Islet of Langerhans (tissue), 1 donor: ENCODE measurements at regions not wholly inside any gene's neighbourhood (a gene's known extent, or its start where the extent isn't known, plus 50 kb on each side); places are given as distances from the start of the nearest gene placed in this dataset.
A peak's percentile ranks its signal among the peaks of the same experiment; 100 is the strongest.

Experiments
- FAIRE-seq: peaks from one replicate; lab custom pipeline; 2011; peaks lifted over from hg19 to GRCh38; lab: Jason Lieb, UNC

DNA sequence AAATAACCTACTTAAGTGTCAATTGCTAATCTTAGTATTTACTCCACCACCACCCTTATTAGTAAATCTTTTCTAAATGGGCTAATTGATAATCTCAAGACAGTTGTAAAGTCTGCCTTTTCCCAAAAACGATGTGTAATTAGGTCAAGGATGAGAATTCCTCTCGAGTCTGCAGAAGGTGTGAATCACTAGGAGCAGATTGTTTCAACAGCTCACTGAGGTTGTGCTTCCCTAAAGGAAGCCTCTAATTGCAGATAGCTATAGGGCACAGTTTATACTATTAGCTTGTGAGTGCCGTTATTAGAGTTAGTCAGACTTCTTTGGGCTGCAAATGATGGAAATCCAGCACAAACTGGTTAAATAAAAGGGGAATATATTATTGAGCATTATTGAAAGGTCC lies 84.9 kb downstream of the C11orf91 start:
- no peak for FAIRE-seq

DNA sequence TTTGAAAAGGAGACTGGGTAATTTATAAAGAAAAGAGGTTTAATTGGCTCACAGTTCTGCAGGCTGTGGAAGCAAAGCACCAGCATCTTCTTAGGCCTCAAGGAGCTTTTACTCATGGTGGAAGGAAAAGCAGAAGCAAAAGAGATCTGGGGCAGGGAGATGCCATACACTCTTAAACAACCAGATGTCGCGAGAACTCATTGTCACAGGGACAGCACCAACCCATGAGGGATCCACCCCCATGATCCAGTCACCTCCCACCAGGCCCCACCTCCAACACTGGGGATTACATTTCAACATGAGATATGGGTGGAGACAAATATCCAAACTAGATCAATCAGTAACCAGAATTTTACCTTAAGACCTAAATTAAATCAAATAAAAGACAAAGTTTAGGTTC lies 87.2 kb downstream of the C11orf91 start:
- no peak for FAIRE-seq

DNA sequence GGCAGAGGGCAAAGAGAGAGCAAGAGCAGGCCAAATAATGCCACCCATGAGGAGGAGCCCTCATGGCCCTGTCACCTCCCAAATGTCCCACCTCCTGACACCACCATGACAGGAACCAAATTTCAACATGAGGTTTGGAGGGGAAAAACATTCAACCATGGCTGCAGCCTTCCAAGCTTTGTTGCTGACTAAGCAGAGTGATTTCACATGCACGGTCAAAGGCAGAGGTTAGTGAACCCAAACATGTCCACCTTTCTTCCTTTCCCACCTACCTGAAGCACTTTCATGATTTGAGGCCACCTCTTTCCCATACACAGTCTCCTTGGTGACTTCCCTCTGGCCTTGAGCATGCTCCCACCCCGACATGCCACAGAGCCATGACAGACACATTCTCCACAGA lies 89.7 kb downstream of the C11orf91 start:
- no peak for FAIRE-seq

DNA sequence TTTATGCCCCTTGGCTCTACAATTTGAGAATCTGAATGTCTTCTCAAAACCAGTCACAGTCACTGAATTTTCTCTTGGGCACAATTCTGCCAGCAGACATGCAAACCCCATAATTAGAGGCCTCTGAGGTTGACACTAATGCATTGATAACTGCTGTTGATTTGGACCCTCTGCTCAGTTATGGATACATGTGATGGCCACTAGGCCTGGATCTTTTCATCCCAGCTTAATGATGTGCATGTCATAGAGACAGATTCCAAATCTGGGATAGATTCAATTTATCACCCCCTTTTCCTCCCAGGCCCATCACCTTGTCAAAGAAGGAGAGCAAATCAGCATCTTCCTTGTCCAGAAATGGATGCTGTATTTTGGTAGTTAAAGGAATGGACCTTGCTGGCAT lies 92.2 kb downstream of the C11orf91 start:
- FAIRE-seq = no peak

DNA sequence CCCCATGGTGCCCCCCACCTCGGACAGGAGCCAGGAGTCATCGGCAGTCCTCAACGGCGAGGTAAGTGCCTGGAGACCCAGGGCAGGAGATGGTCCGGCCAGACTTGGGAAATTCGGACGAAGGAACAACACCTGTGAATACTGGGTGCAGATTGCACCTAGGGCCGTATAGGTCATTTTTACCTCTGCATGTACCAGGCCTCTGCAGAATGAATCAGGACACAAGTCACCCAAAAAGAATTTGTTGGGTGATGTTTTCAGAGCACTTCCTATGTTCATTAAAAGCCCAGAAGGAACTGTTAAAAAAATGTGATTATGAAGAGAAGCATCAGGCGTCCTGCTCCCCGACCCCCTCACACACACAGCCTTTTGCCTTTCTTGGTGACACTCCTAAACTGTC lies 93.9 kb downstream of the C11orf91 start:
- no peak for FAIRE-seq

DNA sequence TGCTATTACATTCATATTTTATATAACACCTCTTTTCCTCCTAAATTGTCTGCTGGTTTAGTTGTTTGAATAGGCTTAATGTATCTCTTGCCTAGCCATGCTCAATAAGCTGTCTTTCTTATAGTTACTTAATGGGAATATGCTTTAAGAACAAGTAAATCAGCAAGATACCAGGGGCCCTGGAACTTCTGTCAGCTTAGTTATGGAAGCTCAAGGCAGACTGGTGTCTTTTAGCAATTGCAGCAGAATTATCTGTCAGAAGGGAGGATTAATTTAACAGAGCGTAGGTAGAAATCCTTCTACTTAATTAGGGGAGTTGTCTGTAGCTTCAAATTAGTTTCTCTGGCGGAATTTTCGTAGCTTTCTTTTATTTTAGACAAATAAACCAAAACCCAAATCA lies 94.9 kb downstream of the C11orf91 start:
- FAIRE-seq = no peak

DNA sequence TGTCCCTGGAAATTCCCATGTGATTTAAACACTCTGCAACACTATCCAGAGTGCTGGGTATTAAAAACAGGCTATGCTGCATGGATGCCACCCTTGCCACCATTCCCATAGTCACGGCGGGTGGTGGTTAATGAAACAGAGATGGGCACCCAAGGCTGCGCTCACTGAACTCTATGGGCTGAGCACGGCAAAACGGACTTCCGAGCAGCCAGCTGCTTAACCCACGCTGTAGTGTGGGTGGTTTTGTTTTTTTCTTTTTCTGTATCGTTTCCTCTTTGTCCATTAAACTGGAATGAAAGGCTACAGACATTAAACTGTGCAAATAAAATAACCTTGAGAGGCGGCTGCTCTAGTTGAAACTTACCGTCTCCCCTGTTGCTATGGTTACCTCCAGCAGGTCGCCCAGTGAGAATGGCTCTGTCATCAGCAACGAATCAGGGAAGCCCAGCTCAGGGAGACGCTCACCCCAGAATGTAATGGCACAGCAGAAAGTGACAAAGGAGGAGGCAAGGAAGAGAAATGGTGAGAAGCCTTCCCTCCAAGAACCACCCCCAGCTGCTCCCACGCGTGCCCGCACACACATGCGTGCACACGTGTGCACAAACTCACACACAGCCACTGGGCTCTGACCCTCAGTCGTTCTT lies 102.1 kb downstream of the C11orf91 start:
- FAIRE-seq = peak; percentile 95

DNA sequence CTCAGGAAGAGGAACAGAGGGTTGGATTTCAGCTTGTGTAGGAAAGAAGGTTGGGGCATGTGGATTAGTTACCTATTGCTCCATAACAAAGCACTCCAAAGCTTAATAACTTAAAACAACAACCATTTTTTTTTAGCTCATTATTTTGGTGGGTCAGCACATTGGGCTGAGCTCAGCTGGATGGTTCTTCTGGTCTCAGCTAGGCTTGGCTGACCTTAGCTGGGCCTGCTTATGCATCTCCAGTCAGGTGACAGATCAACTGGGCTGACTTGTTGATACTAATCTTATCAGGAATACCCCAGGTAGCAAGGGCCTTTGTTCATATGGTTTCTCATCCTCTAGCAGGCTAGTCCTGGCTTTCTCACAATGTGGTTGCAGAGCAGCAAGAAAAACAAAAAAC lies 106.4 kb downstream of the C11orf91 start:
- FAIRE-seq = no peak

DNA sequence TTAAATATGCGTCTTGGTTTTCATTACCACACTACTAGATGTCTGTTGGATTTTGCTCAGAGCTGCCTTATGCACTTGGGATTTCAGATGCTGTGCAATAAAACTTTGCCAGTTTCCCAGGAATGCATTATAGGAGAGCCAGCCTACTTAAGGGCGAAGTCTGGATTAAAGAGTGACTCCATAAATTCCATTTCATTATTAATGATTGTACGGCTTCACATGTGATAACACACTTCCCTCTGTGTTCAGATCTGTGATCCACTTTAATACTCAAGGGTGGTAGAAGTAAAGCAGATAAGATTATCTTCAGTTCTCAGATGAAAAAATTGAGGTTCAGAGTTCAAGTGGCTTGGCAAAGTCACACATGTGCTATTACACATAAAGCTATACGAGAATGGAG lies 110.2 kb downstream of the C11orf91 start:
- FAIRE-seq = no peak

DNA sequence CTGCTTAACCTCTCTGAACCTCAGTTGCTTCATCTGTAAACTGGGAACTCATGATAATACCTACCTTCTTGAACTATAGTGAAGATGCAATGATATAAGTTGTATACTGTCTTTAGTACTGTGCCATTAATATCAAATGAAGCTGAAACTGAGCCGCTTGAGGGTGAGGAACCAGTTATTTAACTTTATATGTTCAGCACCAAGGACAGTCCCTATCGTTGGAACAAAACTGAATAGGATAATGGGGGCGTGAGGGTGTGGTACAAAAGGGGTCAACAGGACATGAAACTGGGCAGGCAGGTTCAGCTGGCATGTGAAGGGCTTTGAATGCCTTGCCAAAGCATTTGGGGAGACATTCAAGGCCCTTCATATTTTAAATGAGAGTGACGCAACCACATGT lies 112.6 kb downstream of the C11orf91 start:
- no peak for FAIRE-seq

DNA sequence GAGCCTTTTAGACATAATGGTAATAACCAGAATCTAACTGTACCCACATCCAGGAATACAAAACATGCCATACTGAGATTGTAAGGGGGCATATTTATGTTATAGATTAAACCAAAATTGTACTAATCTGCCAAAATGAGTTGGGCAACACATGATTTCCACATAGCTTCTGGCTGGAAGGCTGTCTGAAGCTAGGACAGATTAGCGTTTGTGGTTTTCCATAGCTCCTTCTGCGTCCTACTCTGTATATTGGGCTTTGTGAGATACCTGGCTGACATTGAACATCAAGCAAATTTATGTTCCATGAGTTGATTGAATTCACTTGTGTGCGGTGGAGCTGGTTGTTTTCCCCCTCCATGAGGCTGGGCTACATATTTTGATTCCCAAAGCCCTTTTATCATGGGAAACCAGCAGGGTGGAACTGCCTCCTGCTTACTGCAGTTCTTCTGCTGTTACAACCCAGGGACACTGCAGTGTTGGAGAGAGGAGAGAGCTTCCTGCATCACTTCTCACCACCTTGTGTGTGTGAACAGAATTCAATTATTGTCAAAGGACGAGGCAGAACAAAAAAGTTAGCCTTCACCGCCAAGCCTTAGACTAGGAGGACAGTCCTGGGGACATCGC lies 114.9 kb downstream of the C11orf91 start:
- no peak for FAIRE-seq

DNA sequence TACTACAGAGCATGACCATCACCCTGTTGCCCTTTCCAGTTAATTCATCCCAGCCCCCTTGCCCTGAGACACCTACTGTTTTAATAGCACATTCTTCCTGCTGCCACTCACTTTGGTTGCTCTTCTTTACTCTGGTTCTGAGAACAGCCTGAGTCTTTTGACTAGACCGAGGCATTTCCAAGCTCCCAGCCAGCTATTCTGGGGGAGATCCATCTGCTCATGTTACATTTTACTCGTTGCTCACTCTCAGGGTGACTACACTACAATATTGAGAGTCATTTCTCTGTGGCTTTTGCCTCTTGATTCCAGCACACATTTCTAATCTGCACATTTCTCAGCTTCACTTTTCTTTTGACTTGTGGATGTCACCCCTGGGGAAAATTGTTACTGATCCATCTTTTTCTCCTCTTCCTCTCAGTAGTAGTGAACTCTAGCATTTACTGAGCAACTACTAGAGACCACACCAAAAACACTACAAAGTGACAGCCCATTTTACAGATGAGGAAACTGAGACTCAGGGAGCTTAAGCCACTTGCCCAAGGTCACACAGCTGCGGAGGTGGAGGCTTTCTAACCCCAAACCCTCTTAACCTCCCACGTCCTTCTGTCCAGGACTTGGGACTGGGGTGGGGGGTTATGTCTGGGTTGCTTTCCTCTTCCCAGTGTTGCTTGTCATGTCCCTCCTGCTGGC lies 117.8 kb downstream of the C11orf91 start:
- FAIRE-seq = no peak

DNA sequence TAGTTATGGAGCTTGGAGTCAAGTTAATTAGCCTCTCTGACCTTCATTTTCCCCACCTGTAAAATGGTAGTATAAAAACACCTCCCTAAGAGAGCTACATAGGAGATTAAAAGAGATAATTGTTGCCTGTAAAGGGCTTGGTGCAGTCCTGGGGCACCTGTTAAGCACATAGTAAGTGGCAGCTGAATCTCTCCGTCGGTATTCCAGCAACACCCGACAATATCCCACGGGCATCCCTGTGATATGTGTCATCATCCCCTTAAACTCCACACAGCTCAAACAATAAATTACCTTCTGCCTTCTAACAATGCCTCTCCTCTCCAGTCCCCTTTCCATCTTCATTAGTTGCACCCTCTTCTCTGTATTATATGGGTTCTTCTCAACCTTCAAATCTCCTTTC lies 121.5 kb downstream of the C11orf91 start:
- FAIRE-seq = no peak

DNA sequence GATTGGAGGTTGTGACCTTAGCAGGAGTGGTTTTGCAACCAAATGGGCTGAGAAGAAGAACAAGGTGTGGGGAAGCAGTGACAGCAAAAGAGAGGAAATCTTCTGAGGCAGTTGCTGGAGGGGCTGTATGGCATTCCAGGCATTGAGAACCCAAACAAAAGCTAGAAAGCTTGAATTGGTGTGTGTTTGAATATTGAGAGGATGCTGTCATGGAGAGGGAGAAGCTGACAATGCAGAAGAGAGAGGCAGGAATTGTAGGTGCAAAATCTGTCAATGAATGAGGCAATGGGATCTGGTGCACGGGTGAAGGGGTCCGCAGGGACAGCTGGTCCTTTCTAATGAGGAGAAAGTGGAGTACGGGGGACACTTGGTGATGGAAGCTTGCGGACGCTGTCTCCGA lies 123.4 kb downstream of the C11orf91 start:
- no peak for FAIRE-seq

DNA sequence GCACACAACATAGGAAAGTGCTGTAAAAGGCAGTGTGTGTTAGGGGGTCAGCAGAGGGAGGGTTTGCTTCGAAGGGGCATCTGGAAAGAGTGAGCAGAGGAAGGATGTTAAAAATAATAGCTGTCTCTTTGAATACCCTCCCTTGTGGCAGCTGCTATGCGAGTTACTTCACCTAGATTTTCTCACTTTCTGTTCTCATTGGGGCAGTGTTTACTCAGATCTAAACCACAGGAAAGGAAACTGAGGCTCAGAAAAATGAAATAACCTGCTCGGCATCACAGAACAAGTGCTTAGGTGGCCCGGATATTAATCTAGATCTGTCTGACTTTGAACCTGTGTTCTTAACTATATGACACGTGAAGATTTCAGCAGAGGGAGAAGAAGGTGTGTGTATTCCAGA lies 125.3 kb downstream of the C11orf91 start:
- no peak for FAIRE-seq

DNA sequence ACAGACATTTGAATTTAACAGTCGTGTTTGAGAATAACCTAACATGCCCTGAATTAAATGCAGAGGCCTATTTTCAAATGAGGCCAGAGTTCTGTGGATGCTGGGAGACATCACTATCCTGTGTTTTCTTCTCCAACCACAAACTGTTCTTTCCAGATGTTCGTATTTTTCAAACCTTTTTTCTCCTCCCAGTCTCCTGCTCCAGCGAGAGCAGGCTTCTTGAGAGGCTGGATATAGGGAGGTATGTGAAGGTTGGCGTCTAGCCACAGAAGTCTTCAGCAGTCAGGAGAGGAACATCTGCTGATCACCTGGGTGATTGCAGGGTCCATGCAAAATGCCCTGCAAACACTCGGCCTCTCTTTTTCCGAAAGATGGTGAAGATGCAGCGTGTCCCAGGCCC lies 126.3 kb downstream of the C11orf91 start:
- no peak for FAIRE-seq

DNA sequence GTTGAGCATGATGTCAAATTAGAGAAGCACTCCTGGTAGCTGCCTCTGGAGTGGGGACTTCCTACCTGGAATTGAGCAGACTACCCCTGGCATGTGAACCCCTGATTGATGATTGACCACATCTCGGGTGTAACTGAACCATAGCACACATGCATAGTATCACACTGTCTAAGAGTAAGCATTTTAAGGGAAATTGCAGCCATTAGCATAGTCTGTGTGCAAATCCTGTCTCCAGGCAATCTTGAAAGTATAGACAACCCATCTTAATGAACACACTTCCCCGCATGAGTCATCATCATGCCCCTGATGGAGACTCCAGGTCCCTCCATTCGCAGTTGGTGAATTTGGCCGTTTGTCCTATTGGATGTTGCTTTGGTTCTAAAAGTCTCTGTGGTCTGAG lies 131.3 kb downstream of the C11orf91 start:
- FAIRE-seq = no peak

DNA sequence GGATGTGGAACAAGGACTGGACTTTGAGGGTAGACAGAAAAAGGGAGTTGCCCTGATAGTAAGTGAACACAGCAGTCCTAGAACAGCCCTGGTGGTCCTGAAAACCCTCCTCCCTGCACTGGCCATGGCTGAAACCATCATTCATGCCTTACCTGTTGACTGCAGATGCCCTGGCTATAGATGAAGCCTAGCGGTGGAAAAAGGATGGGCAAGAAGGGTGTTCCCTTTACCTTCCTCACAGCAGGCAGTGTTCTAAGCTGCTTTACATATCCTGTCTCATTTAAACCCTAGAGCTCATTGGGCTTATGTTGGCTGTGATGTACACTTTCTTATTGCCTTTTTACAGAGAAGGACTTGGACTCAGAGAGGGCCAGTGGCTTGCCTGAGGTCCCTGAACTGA lies 133.6 kb downstream of the C11orf91 start:
- no peak for FAIRE-seq

DNA sequence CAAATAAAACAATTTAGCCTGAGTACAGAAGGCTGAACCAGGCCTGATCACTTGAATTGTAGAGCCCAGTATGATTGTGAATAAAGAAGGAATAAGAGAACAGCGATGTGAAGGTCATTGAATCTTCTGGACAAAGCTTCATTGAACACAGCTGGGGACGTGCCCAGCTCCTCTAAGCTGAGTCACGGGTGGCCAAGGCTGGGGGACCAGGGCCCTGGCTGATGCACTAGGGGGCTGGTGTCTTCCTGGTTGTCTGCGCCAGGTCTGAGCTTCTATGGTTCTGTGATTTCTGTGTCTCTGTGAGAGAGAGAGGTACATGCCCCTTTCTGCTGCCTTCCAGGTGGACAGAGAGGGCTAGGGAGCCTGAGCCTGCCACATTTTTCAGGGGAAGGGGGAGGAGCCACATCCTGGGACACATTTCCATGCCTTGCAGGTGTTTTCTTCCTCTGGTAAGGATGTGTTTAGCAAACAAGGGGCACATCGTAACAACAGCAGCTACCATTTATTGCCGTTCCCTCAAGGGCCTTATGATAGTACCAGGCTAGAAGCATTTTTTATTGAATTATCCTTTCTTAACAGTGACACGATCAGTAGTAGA lies 135.7 kb downstream of the C11orf91 start:
- FAIRE-seq = no peak

DNA sequence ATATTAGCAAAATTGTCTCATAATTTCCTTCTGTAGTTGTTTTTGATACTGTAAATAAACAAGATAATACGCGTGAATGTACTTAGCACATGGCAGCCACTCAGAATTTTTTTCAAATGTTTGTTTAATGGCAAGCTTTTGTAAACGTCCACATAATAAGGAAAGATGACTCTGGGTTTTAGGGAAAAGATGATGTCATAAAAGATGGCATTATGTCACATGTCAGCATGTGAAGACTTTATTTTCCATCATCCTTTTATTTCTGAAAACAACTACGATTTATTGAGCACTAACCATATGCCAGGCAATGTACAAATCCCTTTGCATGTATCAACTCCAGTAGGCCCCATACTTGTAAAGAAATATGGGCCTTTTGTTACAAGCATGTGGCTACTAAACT lies 139.9 kb downstream of the C11orf91 start:
- no peak for FAIRE-seq

DNA sequence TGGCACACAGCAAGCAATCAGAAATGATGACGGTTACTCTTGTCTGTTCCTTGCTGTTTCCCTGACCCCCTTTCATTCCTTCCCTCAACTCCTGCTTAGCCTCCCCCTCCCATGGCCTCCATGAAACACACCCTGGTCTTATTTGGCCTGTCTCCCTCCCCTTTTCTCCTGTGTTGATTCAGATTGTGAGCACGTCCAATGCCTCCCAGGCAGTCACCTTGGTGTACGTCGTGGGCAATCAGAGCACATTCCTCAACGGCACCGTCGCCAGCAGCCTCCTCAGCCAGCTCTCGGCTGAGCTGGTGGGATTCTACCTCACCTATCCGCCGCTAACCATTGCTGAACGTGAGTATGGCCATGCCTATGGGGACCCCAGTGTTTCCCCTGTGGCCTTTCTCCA lies 141.1 kb downstream of the C11orf91 start:
- FAIRE-seq = no peak

DNA sequence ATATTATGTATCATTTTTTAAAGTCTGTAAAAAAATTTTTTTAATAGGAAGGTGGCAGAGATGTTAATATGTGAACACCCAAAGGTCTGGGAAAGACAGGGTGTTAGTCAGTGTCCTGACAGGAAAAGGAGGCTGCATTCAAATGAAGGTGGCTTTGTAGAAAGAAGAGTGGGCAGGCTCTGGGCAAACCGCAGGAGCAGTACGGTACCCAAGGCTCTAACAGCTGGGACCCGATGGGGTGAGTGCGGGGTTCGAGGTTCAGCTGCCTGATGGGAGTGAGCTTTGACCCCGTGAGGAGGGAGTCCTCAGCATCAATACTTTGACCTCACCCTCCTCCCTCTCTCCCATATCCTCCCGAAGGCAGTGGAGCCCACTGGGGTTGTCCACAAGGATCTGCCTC lies 142.5 kb downstream of the C11orf91 start:
- FAIRE-seq = no peak

DNA sequence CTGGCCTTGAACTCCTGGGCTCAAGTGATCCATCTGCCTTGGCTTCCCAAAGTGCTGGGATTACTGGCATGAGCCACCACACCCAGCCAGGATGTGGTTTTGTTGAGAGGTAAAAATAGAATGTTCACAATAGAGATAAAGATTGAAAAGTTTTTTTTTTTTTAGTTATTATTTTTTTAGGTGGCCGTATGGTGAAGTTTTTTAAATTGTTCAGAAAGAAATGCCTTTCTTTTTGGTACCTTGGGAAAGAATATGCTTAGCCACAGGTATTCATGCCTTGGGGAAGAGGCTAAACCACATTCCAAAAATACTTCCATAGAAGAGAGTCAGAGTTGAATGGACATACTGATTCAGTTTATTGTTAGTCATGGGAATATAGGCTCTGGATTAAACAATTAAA lies 143.4 kb downstream of the C11orf91 start:
- FAIRE-seq = no peak

DNA sequence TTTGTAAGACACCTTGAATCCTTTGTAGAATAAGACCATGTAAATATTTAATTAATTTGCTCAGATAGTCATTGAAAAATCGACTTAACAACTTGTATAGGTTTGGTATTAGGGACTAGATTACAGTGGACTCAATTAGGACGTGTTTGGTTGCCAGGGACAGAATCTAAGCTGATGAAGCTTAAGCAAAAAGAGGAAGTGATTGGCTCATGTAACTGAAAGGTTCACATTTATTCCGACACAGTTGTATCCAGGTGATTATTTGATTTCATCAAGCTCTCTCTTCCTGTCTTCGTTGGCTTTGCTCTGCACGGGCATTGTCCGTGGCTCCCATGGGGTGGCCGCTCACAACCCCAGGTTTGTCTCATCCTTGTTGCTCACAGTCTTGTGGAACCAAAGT lies 146.4 kb downstream of the C11orf91 start:
- no peak for FAIRE-seq
